ENCODE measurements at regions not wholly inside any gene's neighbourhood (a gene's known extent, or its start where the extent isn't known, plus 50 kb on each side); places are given as distances from the start of the nearest gene placed in this dataset.
"Not testable (repeated sequence)": the region's sequence is repeated elsewhere in the genome, so short reads cannot be mapped to it uniquely, and the experiment has no call there.

DNA sequence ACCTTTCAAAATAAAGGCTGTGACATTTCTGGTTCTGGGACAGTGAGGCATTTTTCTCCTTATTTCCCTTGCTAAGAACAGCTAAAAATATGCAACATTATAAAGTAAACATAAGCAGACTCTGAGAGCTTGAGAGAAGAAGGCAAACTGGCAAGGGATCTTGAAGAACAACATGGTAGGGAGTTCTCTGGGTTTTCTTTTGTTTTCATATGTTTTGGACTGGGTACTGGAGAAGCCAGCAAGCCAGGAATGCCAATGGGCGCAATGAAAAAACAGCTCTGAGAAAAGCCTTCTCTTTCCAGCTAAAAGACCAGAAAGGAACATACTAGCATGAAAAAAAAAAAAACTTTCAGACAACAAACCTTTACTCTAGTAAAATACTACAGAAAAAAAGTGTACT is 351.4 kb upstream of the HS6ST1 start:
- in situ Hi-C loops (cut with MboI; ENCODE audit: low sequenced_read_pairs) = no loop called here

DNA sequence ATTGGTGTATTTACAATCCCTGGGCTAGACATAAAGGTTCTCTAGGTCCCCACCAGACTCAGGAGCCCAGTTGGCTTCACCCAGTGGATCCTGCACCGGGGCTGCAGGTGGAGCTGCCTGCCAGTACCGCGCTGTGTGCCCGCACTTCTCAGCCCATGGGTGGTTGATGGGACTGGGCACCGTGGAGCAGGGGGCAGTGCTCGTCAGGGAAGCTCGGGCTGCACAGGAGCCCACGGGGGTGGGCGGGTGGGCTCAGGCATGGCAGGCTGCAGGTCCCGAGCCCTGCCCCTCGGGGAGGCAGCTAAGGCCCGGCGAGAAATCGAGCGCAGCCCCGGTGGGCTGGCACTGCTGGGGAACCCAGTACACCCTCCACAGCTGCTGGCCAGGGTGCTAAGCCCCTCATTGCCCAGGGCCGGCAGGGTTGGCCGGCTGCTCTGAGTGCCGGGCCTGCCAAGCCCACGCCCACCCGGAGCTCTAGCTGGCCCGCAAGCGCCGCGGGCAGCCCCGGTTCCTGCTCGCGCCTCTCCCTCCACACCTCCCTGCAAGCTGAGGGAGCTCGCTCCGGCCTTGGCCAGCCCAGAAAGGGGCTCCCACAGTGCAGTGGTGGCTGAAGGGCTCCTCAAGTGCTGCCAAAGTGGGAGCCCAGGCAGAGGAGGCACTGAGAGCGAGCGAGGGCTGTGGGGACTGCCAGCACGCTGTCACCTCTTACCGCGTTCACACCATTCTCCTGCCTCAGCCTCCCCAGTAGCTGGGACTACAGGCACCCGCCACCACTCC is 353.5 kb upstream of the HS6ST1 start:
- in situ Hi-C loops (cut with MboI; ENCODE audit: low sequenced_read_pairs) = not testable (repeated sequence)

DNA sequence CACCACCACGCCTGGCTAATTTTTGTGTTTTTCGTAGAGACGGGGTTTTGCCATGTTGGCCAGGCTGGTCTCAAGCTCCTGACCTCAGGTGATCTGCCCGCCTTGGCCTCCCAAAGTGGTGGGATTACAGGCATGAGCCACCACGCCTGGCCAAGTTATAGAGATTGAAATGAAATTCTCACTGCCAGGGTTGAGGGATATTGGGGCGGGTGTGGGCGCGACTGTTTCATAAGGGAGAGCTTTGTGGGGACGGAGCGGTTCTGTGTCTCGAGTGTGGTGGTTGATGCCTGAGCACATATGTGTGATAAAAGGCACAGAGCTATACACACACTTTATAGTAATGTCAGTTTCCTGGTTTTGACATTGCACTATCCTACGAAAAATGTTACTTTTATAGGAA is 361.0 kb upstream of the HS6ST1 start:
- in situ Hi-C loops (cut with MboI; ENCODE audit: low sequenced_read_pairs) = not testable (repeated sequence)

DNA sequence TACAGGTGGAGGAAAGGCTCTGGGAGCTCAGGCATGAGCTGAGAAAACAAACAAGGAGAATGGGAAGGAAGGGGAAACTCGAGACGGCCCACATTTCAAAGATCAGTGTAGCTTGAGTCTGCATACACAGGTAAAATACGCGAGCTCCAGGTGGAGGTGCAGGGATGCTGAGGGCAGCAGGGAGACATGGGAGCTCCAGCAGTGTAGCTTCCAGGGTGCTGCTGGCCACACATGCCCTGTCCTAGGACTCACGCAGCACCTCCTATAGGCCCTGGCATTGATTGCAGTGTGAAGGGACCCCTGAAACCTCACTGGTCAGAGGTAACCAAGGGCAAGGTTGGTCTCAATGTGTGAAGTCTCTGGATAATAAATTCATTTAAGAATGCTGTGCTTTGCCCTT is 362.8 kb upstream of the HS6ST1 start:
- in situ Hi-C loops (cut with MboI; ENCODE audit: low sequenced_read_pairs) = no loop called here

- in situ Hi-C loops (cut with MboI; ENCODE audit: low sequenced_read_pairs) = no loop called here
Measured at GRCh38 chr2:128682266-128682665, 363.6 kb upstream of the HS6ST1 start.

- in situ Hi-C loops (cut with MboI; ENCODE audit: low sequenced_read_pairs) = no loop called here
Measured at GRCh38 chr2:128682729-128683284, 364.1 kb upstream of the HS6ST1 start.

GRCh38 chr2:128684523-128684922 is 365.9 kb upstream of the HS6ST1 start:
- in situ Hi-C loops (cut with MboI; ENCODE audit: low sequenced_read_pairs) = no loop called here

- in situ Hi-C loops (cut with MboI; ENCODE audit: low sequenced_read_pairs) = no loop called here
Measured at GRCh38 chr2:128685841-128686496, 367.3 kb upstream of the HS6ST1 start.

GRCh38 chr2:128686497-128686859 is 367.8 kb upstream of the HS6ST1 start:
- in situ Hi-C loops (cut with MboI; ENCODE audit: low sequenced_read_pairs) = no loop called here

- in situ Hi-C loops (cut with MboI; ENCODE audit: low sequenced_read_pairs) = no loop called here
Measured at GRCh38 chr2:128686881-128687555, 368.4 kb upstream of the HS6ST1 start.

DNA sequence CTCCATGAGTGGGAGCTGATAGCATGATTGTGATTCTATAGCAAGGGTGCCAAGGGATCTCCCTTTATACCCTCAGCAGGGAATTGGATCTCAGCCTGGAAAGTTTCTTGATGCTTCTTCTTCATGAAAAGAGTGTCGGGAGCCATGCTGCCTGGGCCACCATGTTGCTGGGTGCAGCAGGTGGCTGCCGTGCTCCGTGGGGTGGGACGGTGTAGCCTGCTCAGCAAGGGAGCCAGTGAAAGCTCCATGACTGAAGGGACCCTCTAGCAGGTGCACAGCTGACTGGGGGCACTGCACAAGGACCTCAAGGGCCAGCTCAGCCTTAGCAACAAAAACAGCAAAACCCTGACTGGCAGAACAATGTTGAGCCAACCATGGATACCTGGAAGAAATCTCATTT is 368.9 kb upstream of the HS6ST1 start:
- in situ Hi-C loops (cut with MboI; ENCODE audit: low sequenced_read_pairs) = no loop called here

DNA sequence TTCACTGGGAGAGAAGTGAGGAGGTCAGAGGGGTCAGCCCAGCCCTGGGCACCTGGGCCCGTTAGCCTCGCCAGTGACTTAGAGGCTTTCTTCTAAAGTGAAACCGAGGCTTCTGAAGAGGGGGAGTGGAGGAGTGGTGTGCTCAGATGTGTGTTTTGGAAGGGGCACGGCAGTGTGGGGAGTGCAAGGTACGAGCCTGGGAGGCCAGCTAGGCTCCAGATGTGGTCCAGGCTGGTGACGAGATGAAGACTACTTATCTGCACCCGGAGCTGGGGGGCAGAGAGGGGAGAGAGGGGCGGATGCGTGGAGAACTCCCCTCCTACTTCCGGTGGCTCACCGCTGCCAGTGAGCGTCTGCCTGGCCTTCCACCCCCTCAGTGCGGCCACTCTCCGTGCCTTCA is 371.3 kb upstream of the HS6ST1 start:
- in situ Hi-C loops (cut with MboI; ENCODE audit: low sequenced_read_pairs) = no loop called here

- in situ Hi-C loops (cut with MboI; ENCODE audit: low sequenced_read_pairs) = no loop called here
Measured at GRCh38 chr2:128690431-128690830, 371.8 kb upstream of the HS6ST1 start.

DNA sequence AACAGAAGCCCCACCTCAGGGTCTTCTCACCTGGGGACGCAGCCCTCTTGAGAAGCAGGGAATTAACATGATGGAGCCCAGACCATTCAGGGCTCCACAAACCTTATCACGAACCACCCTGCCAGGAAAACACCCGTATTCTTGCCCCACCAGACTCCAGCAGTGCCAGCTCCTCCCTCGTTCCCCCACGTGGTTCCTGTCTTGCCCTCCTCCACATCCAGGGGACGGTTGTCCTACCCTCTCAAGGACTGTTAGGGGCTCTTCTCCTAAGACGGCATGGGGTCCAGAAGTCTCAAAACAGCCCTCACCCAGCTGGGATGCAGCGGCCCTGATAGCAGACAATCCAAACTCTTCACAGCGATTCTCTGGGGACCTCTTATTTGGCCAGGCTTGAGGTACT is 372.2 kb upstream of the HS6ST1 start:
- in situ Hi-C loops (cut with MboI; ENCODE audit: low sequenced_read_pairs) = no loop called here

DNA sequence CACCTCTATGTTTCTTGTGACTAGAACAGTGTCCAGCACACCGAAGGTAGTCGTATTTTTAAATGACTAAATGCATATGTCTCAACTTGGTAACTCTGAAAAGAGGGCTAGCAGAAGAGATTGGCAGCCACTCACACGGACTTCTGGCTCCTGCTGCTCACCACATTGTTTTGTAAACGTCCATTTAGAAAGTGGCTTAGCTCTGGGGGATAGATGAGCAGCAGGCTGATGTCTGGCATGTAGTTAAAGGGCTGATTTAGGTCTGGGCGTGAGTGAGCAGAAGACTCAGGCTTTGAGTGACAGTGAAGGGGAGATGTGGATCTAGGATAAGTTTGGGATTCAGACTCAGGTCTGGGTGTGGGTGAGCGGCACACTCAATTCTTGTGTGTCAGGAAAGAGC is 372.9 kb upstream of the HS6ST1 start:
- in situ Hi-C loops (cut with MboI; ENCODE audit: low sequenced_read_pairs) = no loop called here

- in situ Hi-C loops (cut with MboI; ENCODE audit: low sequenced_read_pairs) = no loop called here
Measured at GRCh38 chr2:128692895-128693742, 374.5 kb upstream of the HS6ST1 start.

DNA sequence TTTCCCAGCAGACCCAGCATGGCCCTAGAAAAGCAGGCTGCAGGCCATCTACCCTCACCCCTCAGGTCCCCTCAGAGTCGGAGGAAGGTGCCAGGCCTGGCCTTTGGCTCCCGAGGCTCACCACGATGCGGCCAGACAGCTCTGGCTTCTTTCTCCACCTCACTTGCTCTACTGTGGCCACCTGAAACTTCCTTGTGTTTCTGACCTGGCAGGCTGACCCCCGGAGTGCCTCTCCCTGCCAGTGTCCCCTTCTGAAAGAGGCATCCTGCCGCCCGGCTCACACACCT is 375.0 kb upstream of the HS6ST1 start:
- in situ Hi-C loops (cut with MboI; ENCODE audit: low sequenced_read_pairs) = no loop called here

GRCh38 chr2:128695646-128696220 is 377.1 kb upstream of the HS6ST1 start:
- in situ Hi-C loops (cut with MboI; ENCODE audit: low sequenced_read_pairs) = no loop called here

- in situ Hi-C loops (cut with MboI; ENCODE audit: low sequenced_read_pairs) = no loop called here
Measured at GRCh38 chr2:128696421-128696820, 377.8 kb upstream of the HS6ST1 start.

GRCh38 chr2:128701418-128701817 is 382.8 kb upstream of the HS6ST1 start:
- in situ Hi-C loops (cut with MboI; ENCODE audit: low sequenced_read_pairs) = no loop called here

DNA sequence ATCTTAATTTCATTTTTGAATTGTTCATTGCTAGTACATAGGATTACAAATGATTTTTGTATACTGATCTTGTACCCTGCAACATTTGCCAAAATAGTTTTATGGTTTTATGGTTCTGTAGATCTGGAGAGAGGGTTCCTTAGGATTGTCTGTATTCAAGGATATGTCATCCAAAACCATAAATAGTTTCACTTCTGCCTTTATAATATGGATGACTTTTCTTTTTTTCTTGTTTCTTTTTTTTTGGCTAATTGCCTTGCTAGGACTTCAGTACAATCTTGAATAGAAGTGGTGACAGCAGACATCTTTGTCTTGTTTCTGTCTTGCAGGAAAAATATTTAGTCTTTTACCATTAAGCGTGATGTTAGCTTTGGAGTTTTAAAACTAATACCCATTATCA is 383.9 kb upstream of the HS6ST1 start:
- in situ Hi-C loops (cut with MboI; ENCODE audit: low sequenced_read_pairs) = no loop called here

All from HL-60/S4 treated with retinoic acid at 250 ng/mL for 4 days and 3 days (cell line).